GM08714 (cell line): ENCODE measurements at regions not wholly inside any gene's neighbourhood (a gene's known extent, or its start where the extent isn't known, plus 50 kb on each side); places are given as distances from the start of the nearest gene placed in this dataset.

Source experiments
- H3K4me3 ChIP-seq: fragments of 200-500 bp; sonication (Bioruptor generic); 2 replicates; pipeline ENCODE4 v1.5.1; 2014; ENCODE audit warnings: mild to moderate bottlenecking, low read length, inconsistent platforms
- ZNF274 ChIP-seq: IDR thresholded peaks from 2 replicates; pipeline ENCODE4 v1.6.1; 2012; ENCODE audit warnings: mild to moderate bottlenecking, low read depth, low read length

DNA sequence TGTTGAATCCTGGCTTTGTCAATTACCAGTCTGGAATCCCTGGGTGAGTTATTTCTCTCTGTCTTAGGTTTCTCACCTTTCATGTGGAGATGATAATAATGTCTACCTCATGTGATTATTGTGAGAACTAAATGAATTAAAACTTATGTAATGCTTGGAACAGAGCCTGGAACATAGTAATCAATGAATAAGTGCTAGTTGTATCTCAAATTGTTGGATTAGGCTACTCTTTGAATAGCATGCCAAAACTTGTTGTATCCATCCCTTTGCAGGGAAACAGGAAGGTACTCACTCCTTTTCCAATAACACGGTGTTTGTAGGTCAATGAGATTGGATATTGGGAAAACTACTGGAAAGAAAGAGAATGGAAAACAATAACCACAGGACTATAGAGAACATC, 796.6 kb upstream of the ZEB2 start:
- TF ChIP-seq ZNF274 = no peak
- H3K4me3 ChIP-seq = no peak overlapping the region

- H3K4me3 ChIP-seq = no peak overlapping the region
- TF ChIP-seq ZNF274 = no peak
Observed at GRCh38 chr2:145315053-145315452, 795.1 kb upstream of the ZEB2 start.

DNA sequence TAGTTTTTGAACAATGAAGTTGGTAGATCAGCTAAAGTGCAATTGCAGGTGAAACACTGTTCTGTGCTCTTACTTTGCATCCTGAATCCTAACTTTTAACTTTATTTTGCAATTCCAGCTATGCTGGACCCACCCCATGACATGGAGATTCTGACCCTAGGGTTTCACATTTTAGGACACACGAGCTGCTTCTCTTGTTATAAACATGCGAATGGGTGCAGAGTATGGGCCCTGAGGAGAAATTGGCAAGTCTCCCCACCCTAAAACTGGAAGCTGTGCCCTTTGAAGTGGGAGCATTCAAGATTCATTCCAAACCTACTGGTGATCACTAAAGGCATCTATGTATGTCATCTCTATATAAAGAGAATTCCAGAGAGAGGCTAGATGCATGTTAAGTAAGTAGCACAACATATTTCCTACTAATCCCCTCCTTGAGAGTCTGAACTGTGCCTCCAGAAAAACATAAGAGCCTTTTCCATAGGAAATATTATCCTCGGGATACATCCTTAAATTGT, 794.3 kb upstream of the ZEB2 start:
- TF ChIP-seq ZNF274 = no peak
- H3K4me3 ChIP-seq = no peak overlapping the region

DNA sequence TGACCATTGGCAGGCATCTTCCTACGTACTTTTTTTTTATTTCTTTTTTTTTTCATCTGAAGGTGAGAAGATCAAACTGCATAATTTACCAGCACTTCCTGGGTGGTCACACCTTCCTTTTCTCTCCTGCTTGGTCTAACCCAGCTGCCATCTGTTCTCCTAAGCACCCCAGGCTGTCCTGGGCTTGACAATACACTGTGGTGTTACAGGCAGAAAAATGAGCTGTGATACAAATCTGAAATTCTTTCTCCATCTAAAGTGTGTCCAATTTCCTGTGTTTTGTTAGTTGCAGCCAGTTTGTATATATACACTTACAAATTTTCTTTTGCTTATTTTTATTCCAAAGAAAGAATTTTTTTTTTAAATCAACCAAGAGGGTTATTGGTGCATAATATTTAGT, 786.0 kb upstream of the ZEB2 start:
- TF ChIP-seq ZNF274 = no peak
- H3K4me3 ChIP-seq = no peak overlapping the region

DNA sequence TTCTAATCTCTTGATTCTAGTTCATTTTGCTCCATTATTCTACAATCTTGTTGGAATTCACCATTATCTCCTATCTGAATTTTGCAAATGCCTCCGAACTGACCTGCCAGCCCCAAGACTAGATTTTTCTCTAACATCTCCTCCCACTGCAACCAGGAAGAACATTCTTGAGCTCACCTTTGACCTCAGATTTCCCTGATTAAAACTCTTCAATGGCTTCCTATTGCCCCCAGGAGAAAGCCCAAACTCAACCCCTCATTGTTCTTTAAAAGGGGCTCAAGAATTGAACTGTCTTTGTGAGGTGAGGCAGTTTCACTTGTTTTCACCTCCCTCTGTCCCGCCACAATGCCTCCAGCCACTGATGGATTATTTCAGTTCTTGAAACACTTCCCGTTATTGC, 784.6 kb upstream of the ZEB2 start:
- no peak overlapping the region for H3K4me3 ChIP-seq
- TF ChIP-seq ZNF274 = no peak

DNA sequence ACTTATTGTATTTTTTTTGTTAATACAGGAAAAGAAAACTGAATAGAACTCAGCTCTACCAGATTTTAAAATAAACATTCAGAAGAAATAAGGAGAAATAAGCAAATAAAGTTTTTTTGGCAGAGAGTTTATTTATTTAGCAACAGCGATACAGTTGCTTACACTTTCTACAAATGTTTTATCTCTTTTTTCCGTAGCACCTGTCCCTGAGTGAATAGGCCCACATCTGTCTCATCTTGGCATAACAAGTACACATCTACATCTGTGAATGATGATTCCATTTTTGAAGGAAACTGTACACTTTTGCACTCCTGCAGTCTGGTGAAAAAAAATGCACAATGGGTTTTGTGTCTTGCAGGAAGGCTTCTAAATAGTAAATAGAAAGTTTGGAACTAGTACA, 783.6 kb upstream of the ZEB2 start:
- TF ChIP-seq ZNF274 = no peak
- no peak overlapping the region for H3K4me3 ChIP-seq

- no peak overlapping the region for H3K4me3 ChIP-seq
- TF ChIP-seq ZNF274 = no peak
Observed at GRCh38 chr2:145302886-145303285, 783.0 kb upstream of the ZEB2 start.

DNA sequence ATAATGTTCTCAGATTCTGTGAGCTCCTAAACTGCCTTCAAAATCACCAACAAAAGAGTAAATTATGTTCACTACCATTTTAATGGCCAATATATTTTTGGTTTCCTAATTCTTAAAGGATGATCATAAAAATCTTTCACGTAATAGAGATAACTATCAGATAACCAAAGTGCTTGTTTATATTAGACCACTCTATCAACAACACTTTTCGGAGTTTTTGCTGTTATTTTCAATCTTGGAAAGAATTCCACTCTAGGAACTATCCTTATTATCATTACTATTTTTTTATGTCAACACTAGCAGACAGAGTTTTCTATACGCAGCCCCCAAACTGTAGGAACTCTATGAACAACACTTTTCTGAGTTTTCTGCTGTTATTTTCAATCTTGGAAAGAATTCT, 782.5 kb upstream of the ZEB2 start:
- no peak overlapping the region for H3K4me3 ChIP-seq
- TF ChIP-seq ZNF274 = no peak

- TF ChIP-seq ZNF274 = no peak
- no peak overlapping the region for H3K4me3 ChIP-seq
Observed at GRCh38 chr2:145299368-145299767, 779.4 kb upstream of the ZEB2 start.

GRCh38 chr2:145292166-145292565, 772.2 kb upstream of the ZEB2 start:
- no peak overlapping the region for H3K4me3 ChIP-seq
- TF ChIP-seq ZNF274 = no peak

GRCh38 chr2:145290986-145291385, 771.1 kb upstream of the ZEB2 start:
- H3K4me3 ChIP-seq = no peak overlapping the region
- TF ChIP-seq ZNF274 = no peak

DNA sequence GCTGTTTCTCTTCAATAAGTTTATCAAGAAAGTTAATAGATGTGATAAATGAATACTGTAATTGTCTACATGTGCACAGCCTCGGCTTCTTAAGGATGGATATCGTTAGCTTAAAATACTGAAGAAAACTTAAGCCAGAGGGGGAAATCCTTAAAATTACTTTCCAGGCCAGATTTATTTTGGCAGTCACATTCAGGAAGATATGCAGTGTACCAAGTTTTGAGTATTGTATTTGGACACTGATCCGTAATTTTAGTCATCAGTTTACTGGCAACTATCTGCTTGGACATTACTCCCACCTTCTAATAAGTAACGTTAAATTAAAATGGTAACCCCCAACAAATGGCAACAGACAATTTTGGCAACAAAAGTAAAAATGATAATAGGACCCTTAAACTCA, 770.0 kb upstream of the ZEB2 start:
- H3K4me3 ChIP-seq = no peak overlapping the region
- no peak for TF ChIP-seq ZNF274

- H3K4me3 ChIP-seq = no peak overlapping the region
- no peak for TF ChIP-seq ZNF274
Observed at GRCh38 chr2:145288650-145289496, 769.0 kb upstream of the ZEB2 start.

- no peak for TF ChIP-seq ZNF274
- no peak overlapping the region for H3K4me3 ChIP-seq
Observed at GRCh38 chr2:145287736-145288135, 767.8 kb upstream of the ZEB2 start.

GRCh38 chr2:145286716-145287275, 766.9 kb upstream of the ZEB2 start:
- TF ChIP-seq ZNF274 = no peak
- H3K4me3 ChIP-seq = no peak overlapping the region

DNA sequence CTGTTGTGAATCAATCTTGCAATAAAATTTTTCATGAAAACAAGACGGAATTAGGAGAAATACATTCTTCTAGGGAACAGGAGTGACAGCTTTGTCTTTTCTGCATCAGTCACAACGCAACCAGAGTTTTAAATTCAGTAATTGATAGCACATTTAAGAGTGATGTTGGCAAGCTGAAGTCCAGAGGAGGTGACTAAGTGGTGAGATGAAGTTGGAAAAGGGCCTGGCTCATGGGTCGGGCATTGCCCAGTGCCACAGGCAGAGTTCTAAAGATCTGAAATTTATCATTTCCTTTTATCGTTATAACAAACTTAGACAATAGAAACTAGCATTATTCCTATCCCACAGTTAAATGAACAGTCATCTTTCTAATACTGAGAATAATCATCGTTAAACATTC, 764.6 kb upstream of the ZEB2 start:
- no peak for TF ChIP-seq ZNF274
- no peak overlapping the region for H3K4me3 ChIP-seq

DNA sequence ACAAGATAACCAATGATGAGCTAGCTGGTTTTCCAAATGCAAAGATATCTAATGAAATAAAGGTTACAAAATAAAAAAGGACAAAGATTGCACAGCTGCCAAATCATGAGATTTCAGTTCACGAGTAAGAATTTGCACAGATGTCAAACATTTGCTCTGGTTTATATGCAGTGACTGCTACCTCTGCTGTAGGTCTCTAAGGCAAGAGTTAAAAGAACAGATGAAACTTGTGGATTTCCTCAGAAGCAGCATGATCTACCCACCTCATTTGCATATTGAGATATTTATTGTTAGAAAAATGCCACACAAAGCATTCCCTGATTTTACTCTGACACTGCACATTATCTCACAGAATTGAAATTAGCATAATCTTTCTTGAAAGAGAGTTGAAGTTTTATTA, 763.2 kb upstream of the ZEB2 start:
- TF ChIP-seq ZNF274 = no peak
- no peak overlapping the region for H3K4me3 ChIP-seq
